Fibroblast of skin of scalp (primary cell): ENCODE measurements at regions not wholly inside any gene's neighbourhood (a gene's known extent, or its start where the extent isn't known, plus 50 kb on each side); places are given as distances from the start of the nearest gene placed in this dataset.

Source experiments
- DNase-seq: peaks from one replicate; pipeline ENCODE4 v3.0.0-alpha.2; 2013

- no peak for DNase-seq
Measured at GRCh38 chr22:49544286-49544685, 283.4 kb downstream of the BRD1 start.

DNA sequence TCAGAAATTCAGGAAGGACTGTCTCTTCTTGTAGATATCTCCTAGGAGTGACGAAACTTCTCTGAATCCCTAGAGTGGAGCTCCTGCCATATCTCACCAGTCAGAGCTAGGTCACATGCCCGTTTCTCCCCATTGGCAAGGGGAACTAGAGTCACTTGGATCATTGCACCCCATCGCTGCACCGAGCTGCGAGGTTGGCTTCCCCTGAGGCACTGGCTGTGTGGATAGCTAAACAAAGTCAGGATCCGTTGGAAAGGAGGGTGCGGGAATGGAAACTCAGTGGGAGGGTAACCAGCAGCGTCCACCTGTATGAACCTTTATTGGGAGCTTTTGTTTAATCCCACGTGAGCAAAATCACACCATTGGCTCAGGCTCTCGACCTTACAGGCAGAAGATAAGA is 283.8 kb downstream of the BRD1 start:
- no peak for DNase-seq

- no peak for DNase-seq
Measured at GRCh38 chr22:49541693-49542230, 285.9 kb downstream of the BRD1 start.

DNA sequence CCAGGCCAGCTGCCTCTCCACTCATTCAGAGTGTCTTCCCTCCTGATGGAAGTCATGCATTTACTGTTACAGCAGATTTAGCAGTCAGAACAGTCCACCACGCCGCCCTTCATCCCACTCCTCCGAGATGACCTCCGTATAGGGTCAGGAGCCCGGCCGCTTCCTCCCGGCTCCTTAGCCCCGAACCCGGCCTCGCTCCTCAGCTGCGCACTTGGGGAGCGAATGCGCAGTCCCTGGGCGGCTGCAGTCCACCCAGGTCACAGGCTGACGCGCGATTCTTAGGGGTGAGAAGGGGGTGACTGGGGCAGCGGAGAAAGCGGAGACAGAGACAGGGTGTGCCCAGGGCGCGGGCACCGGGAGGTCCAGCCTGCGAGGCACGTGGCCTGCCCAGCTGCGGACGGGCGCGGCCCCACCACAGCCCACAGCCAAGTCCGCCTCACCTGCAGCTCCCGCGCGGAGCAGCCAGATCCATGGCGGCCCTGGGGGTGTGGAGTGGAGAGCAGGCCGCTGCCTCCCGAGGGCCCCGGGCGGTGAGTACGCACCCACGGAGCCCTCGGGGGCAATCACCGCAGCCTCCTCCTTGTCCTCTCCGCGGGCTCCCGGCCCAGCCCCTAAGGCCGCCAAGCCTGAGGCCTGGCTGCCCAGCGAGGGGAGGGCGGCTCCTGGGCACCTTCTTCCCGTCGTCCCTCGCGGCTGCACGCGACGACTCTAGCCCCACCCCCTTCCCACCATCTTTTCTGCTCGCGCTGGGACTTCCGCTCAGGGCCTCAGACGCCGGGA is 286.6 kb downstream of the BRD1 start:
- no peak for DNase-seq

GRCh38 chr22:49540084-49540912 is 287.4 kb downstream of the BRD1 start:
- no peak for DNase-seq

- DNase-seq = no peak
Measured at GRCh38 chr22:49538006-49538405, 289.7 kb downstream of the BRD1 start.

DNA sequence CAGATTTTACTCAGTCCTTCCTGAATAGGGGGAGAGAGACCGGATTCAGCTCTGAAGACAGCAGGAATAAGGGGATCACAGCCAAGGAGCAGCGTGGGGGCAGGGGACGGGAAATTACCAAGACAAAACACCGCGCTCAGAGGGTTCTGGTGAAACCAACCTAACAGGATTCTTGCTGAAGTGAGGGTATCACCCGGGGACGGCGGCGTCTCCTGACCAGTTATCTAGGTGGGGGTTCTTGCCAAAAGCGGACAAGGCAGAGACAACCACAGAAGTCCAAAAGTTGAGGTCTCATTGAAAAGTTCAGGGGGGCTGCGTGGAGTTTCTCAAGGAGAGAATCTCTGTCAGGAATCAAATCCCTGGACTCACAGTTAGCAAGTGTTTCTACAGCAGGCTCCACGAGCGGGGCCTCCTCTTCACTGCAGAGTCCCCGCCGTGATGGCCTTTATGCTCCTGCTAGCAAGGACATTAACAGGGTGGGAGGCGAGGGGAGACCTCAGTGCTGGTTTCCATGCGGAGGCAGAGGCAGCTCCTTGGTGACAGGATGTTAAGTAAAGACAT is 291.0 kb downstream of the BRD1 start:
- no peak for DNase-seq

DNA sequence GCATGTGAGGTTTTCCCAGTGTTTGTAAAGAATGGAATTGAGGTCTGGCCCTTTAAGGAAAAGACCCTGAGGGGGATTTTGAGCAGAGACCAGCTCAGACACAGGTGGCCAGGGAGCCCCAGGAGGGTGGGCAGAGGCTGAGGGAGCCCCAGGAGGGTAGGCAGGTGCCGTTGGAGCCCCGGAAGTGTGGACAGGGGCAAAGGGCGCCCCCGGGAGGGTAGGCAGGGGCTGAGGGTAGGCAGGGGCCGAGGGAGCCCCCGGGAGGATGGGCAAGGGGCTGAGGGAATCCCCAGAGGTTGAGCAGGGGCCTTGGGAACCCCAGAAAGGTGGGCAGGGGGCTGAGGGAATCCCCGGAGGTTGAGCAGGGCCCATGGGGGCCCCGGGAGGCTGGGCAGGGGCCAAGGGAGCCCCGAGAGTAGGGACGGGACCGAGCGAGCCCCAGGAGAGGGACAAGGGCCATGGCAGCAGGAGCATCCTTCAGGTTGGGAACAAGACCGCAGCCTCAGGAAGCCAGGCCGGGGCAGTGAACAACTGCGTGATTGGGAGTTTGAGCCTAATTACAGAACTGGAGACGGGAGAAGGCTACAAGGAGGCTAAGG is 292.0 kb downstream of the BRD1 start:
- DNase-seq = no peak

GRCh38 chr22:49535126-49535525 is 292.5 kb downstream of the BRD1 start:
- no peak for DNase-seq

DNA sequence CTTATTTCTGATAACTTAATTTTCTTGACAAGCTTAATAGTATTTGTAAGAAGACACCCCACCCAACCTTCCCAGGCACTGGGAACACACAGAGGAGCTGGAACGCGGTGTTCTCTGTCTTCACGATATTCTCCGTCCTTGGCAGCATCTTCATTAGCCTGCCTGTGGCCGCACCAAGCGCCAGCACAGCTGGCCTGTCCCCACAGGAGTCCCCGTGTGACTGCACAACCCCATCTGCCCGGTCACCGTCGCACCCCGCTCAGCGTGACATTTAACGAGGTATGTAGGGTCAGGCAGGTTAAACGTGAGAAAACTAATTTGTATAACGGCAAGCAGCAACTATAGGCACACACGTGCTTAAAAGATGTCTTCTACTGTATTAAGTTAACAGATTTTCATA is 293.3 kb downstream of the BRD1 start:
- no peak for DNase-seq

DNA sequence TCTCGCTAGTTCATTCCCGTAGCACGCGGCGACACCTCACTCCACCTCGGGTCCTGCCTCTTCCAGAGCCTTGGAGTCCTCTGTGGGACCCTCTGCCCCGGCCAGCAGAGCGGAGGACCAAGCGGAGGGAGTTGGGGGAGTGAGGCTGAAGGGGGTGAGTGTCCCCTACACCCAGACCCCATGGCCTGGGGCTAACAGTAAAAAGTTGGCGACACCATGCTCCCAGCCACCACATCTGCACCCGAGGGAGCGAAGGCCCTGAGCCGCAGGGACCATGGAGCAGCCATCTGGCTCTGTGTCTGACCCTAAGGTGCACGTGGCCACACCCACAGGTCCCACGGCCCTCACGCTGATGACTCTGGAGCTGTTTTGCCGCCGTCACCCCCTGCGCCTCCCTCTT is 293.8 kb downstream of the BRD1 start:
- DNase-seq = no peak

- no peak for DNase-seq
Measured at GRCh38 chr22:49532869-49533802, 294.5 kb downstream of the BRD1 start.

- DNase-seq = no peak
Measured at GRCh38 chr22:49531368-49531791, 296.3 kb downstream of the BRD1 start.

DNA sequence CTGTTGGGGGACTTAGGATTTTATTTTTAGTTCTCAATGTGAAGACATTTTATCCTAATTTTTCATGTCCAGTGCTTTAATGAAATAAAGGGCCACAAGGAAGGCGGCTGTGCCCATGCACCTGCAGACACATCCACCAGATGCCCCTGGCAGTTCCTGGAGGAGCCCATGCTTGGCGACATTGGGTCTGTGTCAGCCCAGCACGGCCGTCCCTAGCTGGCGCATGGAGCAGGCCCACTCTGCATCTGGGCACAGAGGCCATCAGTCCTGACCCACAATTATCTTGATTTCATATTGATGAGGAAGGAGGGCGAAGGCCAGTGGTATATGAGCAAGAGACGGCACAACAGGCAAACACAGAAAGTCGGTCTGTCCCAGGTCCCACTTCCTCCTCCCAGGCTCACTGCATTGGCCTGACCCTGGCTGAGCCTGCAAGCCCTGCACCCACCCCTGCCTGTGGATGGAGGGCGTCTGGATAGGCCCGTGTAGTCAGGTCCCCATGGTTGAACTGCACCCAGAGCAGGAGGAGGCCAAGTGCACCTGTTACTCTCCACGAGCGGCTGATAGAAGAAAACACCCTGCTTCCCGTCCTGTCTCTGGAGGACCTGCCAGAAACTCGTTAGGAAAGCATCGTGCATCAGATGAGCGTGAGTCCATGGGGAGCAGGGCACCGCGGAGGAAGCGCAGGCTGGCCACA is 296.9 kb downstream of the BRD1 start:
- no peak for DNase-seq

DNA sequence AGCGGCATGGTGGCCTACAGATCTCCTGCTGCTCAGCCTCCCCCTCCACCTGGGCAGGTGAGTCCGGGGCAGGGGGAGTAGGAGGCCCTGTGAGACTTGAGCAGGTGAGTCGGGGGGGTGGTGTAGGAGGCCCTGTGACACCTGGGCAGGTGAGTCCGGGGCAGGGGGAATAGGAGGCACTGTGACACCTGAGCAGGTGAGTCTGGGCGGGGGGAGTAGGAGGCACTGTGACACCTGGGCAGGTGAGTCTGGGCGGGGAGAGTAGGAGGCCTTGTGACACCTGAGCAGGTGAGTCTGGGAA is 299.3 kb downstream of the BRD1 start:
- DNase-seq = no peak

DNA sequence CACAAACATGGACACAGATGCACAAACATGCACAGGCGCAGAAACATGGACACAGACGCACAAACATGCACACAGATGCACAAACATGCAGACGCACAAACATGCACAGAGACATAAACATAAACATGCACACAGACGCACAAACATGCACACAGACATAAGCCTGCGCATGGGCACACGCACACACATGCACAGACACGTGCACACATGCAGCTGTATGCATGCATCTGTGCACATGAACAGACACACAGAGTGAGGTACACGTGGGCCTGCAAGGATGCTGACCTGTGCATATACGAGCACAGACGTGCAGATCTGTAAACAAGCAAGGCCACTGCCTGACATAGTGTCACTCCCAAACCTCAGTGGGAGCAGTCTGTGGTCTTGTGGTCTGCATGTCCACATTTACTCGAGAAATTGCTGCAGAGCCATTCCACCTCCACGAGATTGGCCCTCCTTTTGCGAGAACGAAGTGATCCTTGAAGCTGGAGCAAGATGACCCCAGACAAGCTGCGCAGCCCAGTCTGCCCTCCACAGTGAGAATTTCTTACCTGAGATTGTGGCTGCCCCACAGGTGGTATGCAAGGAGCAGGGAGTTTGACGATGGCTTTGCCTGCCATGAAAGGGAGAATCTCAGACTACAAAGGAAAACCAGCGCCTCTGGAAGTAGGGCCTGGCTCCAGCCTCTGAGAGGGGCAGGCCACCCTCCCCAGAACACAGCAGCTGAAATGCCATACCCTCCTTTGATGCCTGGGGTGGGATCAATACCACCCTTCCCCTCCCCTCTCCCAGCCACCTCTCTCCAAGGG is 299.9 kb downstream of the BRD1 start:
- DNase-seq = no peak

- no peak for DNase-seq
Measured at GRCh38 chr22:49525801-49526535, 301.7 kb downstream of the BRD1 start.

DNA sequence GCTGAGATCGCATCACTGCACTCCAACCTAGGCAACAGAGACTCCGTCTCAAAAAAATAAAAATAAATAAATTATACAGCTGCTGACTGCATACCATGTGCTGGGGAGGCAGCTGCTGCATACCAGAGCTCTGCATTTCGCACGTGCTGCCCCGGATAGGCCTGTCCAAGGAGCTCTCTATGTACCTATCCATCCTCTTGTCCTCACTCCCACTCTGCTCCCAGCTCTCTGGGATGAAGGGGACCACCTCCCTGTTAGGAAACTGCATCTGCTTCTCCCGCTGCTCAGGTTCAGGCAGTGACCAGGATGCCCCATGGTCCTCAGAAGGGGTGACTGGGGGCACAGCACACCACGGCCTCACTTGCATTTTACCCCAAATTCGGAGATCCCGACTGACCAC is 302.3 kb downstream of the BRD1 start:
- no peak for DNase-seq

- DNase-seq = no peak
Measured at GRCh38 chr22:49524362-49524761, 303.3 kb downstream of the BRD1 start.
